Suprapubic skin (tissue), 4 donors: ENCODE measurements at regions not wholly inside any gene's neighbourhood (a gene's known extent, or its start where the extent isn't known, plus 50 kb on each side); places are given as distances from the start of the nearest gene placed in this dataset.
"Not testable (repeated sequence)": the region's sequence is repeated elsewhere in the genome, so short reads cannot be mapped to it uniquely, and the experiment has no call there.

Experiments used
- DNase-seq, 2 donors: peaks; one replicate each; pipeline ENCODE4 v3.0.0-alpha.2; 2019; ENCODE audit warnings: low spot score in 2 of 2
- H3K27ac ChIP-seq: fragments of 200-600 bp; sonication (generic); one replicate; pipeline ENCODE4 v1.5.1; 2019
- H3K27me3 ChIP-seq: fragments of 200-600 bp; sonication (generic); one replicate; pipeline ENCODE4 v1.5.1; 2019
- H3K36me3 ChIP-seq: fragments of 200-600 bp; sonication (generic); one replicate; pipeline ENCODE4 v1.5.1; 2019
- H3K4me1 ChIP-seq: fragments of 200-600 bp; sonication (generic); one replicate; pipeline ENCODE4 v1.5.1; 2019
- H3K4me3 ChIP-seq: fragments of 200-600 bp; sonication (generic); one replicate; pipeline ENCODE4 v1.5.1; 2019; ENCODE audit warnings: mild to moderate bottlenecking
- H3K9me3 ChIP-seq: fragments of 200-600 bp; sonication (generic); one replicate; pipeline ENCODE4 v1.5.1; 2019
- EP300 ChIP-seq: sonication (generic); formaldehyde crosslinking; IDR thresholded peaks from one replicate; pipeline ENCODE4 v1.6.1; 2017; ENCODE audit warnings: antibody characterized with exemption
- POLR2A ChIP-seq, 2 donors: fragments of 450-650 bp; IDR thresholded peaks; one replicate each; pipeline ENCODE4 v1.6.1; 2017; ENCODE audit warnings: antibody characterized with exemption in 2 of 2, mild to moderate bottlenecking in 2 of 2, moderate library complexity in 2 of 2
- POLR2AphosphoS5 ChIP-seq, 3 donors: sonication (generic); formaldehyde crosslinking; IDR thresholded peaks; one replicate each; pipeline ENCODE4 v1.6.1; 2017; ENCODE audit warnings: antibody characterized with exemption in 3 of 3
- WGBS: methylation state at CpG from one replicate; pipeline ENCODE4 v1.1.5; 2018; 5-methylcytosine and 5-hydroxymethylcytosine counted together
- TF ChIP-seq, protein P1 (sequence below), 2 donors: fragments of 200-600 bp in 1 of 2; fragments of 450-650 bp in 1 of 2; sonication (generic) in 1 of 2; IDR thresholded peaks; one replicate each; pipeline ENCODE4 v1.5.1; 2016 to 2019; ENCODE audit warnings: antibody characterized with exemption in 2 of 2, mild to moderate bottlenecking in 1 of 2, moderate library complexity in 1 of 2

DNA sequence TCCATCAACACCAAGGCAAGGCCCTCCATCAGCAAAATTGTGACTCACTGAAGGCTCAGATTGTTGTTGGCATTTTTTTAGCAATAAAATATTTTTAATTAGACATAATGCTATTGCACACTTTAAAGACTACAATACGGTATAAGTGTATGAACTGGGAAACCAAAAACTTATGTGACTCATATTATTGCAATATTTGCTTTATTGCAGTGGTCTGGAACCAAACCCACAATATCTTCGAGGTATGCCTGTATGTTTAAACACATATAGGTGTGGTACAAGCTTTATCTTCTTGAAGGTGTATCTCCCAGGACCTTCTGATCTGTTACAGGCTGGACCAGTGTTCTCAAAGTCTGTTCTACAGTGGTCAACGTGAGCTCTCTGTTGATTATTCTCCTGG is 142.3 kb upstream of the FNDC3A start:
- Histone ChIP-seq H3K36me3 (no peaks in the 10 kb centered on the region), H3K9me3 (no peaks in the 10 kb centered on the region), H3K4me1 (no peaks in the 10 kb centered on the region), H3K4me3 (no peak overlapping the region), H3K27ac (no peak overlapping the region), H3K27me3 (no peaks in the 10 kb centered on the region)
- no peak for DNase-seq
- 81% methylated on average over 3 of the region's 3 CpGs for WGBS
- TF ChIP-seq EP300: no peak
- no peak for TF ChIP-seq POLR2AphosphoS5 (IDR thresholded peaks at IDR 0.05)
- TF ChIP-seq, protein P1, sequence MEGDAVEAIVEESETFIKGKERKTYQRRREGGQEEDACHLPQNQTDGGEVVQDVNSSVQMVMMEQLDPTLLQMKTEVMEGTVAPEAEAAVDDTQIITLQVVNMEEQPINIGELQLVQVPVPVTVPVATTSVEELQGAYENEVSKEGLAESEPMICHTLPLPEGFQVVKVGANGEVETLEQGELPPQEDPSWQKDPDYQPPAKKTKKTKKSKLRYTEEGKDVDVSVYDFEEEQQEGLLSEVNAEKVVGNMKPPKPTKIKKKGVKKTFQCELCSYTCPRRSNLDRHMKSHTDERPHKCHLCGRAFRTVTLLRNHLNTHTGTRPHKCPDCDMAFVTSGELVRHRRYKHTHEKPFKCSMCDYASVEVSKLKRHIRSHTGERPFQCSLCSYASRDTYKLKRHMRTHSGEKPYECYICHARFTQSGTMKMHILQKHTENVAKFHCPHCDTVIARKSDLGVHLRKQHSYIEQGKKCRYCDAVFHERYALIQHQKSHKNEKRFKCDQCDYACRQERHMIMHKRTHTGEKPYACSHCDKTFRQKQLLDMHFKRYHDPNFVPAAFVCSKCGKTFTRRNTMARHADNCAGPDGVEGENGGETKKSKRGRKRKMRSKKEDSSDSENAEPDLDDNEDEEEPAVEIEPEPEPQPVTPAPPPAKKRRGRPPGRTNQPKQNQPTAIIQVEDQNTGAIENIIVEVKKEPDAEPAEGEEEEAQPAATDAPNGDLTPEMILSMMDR (IDR thresholded peaks at IDR 0.05): no peak
- no peak for TF ChIP-seq POLR2A (IDR thresholded peaks at IDR 0.05)

DNA sequence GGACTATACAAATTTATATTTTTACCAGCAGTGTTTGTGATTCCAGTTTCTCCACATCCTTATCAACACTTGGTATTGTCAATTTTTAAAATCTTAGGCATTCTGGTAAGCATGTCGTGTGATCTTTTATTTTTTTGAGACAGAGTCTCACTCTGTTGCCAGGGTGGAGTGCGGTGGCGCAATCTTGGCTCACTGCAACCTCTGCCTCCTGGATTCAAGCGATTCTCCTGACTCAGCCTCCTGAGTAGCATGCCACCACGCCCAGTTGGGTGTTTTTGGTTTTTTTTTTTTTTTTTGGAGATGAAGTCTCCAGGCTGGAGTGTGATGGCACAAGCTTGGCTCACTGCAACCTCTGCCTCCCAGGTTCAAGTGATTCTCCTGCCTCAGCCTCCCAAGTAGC is 140.4 kb upstream of the FNDC3A start:
- not testable (repeated sequence) for H3K4me1 ChIP-seq, H3K27me3 ChIP-seq, H3K27ac ChIP-seq, DNase-seq, H3K4me3 ChIP-seq, H3K9me3 ChIP-seq, H3K36me3 ChIP-seq
- WGBS: 91% methylated on average over 5 of the region's 5 CpGs

DNA sequence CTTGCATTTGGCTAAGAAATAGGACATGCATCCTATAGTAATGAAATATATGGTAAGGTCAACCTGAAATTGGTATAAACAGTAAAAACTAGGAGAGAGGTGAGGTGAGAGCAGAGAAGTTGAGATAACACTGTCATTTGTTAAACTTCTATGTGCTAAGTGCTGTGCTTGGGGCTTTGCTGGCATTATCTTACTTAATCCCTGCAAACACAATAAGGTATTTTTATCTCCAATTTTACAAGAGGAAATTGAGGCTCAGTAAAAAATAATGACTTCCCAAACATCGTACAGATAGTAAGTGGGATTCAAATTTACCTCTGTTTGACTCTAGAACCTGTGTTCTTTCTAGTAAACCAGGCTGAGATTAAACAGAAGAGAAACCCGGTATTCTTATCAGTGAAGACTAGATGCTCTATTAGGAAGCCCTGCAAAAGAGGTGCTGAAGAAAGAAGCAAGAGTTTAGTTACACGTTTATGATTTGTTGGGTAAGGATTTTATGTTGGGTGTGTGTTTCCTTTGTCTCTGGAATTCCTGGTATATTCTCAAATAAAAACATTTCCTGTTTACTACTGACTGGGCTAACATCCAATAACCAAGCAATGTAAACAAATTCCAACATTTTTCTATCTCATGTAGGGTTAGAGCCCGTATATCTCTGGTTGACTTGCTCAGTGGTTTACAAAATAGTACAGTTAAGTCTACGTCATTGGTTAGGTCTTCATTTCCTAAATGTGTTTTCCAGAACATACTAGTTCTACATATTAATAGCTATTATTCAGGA is 137.3 kb upstream of the FNDC3A start:
- Histone ChIP-seq H3K27ac (no peak overlapping the region), H3K4me1 (no peaks in the 10 kb centered on the region), H3K36me3 (no peaks in the 10 kb centered on the region), H3K27me3 (no peaks in the 10 kb centered on the region), H3K4me3 (no peak overlapping the region), H3K9me3 (no peaks in the 10 kb centered on the region)
- 53% methylated on average over 5 of the region's 5 CpGs for WGBS
- TF ChIP-seq, protein P1 (IDR thresholded peaks at IDR 0.05): no peak
- TF ChIP-seq POLR2A (IDR thresholded peaks at IDR 0.05) (no peak), EP300 (no peak), POLR2AphosphoS5 (IDR thresholded peaks at IDR 0.05) (no peak)
- no peak for DNase-seq

DNA sequence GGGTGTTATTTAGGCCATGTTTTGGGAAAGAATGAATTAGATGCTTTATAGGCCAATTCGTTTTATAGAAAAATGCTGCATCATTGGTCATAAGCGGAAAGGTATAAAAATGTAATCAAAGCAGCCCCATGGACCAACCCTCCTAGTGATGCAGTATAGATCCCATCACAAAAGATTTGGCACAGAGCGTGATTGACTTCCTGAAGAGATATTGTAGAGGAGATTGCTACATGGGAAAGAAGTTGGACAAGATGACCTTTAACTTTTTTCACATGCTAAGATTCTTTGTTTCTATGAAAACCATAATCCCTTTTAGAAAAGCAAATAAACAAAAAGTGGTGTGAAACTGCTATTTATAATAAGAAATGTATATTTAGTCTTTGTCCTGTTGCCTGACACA is 136.5 kb upstream of the FNDC3A start:
- TF ChIP-seq EP300 (no peak), POLR2A (IDR thresholded peaks at IDR 0.05) (no peak), POLR2AphosphoS5 (IDR thresholded peaks at IDR 0.05) (no peak)
- TF ChIP-seq, protein P1 (IDR thresholded peaks at IDR 0.05): no peak
- no peaks in the 10 kb centered on the region for H3K9me3 ChIP-seq
- H3K36me3 ChIP-seq: no peaks in the 10 kb centered on the region
- H3K4me3 ChIP-seq: no peak overlapping the region
- H3K27ac ChIP-seq: no peak overlapping the region
- no peaks in the 10 kb centered on the region for H3K4me1 ChIP-seq
- DNase-seq: no peak
- H3K27me3 ChIP-seq: no peaks in the 10 kb centered on the region
- 85% methylated on average over 3 of the region's 3 CpGs for WGBS

DNA sequence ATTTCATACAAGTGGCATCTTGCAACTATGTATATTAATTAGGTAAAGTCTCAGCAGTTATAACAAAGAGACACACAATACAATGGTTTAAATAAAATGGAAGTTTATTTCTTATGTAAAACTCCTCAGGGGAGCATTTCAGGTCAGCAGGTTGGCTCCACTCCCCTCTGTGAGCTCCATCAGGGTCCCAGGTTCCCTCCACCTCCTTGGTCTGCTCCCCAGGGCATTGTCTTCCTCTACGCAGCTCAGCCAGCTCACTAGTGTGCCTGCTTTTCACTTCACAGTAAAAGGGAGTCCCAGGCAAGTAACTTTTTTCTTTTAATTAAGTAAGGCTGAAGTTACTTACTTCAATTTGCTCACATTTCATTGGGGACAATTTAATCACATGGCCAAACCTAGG is 135.3 kb upstream of the FNDC3A start:
- H3K4me1 ChIP-seq: no peaks in the 10 kb centered on the region
- H3K27ac ChIP-seq: no peak overlapping the region
- H3K9me3 ChIP-seq: no peaks in the 10 kb centered on the region
- DNase-seq: no peak
- no peak overlapping the region for H3K4me3 ChIP-seq
- 84% methylated on average over 1 of the region's 1 CpG for WGBS
- H3K27me3 ChIP-seq: no peaks in the 10 kb centered on the region
- H3K36me3 ChIP-seq: no peaks in the 10 kb centered on the region
- TF ChIP-seq, protein P1 (IDR thresholded peaks at IDR 0.05): no peak
- TF ChIP-seq POLR2A (IDR thresholded peaks at IDR 0.05): no peak
- no peak for TF ChIP-seq POLR2AphosphoS5 (IDR thresholded peaks at IDR 0.05)
- no peak for TF ChIP-seq EP300

DNA sequence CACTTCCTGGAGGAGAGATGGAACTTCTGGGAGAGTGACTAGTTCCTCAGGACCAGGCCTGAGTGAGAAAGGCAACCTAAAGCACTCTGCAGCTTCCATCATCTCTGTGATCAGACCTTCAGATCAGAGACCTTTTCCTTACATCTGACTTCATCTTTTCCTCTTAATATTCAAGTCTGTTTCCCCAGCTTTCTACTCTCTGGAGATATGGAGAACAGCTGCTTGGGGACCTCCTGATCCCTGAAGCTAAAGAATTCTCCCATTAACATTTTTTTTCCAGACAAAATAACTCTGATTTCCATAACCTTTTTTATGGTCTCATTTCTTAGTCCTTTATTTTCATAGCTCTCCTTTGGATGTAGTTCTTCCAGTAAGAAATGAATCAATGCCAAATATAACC is 133.4 kb upstream of the FNDC3A start:
- no peaks in the 10 kb centered on the region for H3K9me3 ChIP-seq
- no peak overlapping the region for H3K4me3 ChIP-seq
- H3K27me3 ChIP-seq: no peaks in the 10 kb centered on the region
- DNase-seq: no peak
- no peaks in the 10 kb centered on the region for H3K4me1 ChIP-seq
- no peak overlapping the region for H3K27ac ChIP-seq
- no peak for TF ChIP-seq POLR2A (IDR thresholded peaks at IDR 0.05)
- TF ChIP-seq POLR2AphosphoS5 (IDR thresholded peaks at IDR 0.05): no peak
- TF ChIP-seq EP300: no peak
- TF ChIP-seq, protein P1 (IDR thresholded peaks at IDR 0.05): no peak
- H3K36me3 ChIP-seq: no peaks in the 10 kb centered on the region
